ENCODE measurements at regions not wholly inside any gene's neighbourhood (a gene's known extent, or its start where the extent isn't known, plus 50 kb on each side); places are given as distances from the start of the nearest gene placed in this dataset.

DNA sequence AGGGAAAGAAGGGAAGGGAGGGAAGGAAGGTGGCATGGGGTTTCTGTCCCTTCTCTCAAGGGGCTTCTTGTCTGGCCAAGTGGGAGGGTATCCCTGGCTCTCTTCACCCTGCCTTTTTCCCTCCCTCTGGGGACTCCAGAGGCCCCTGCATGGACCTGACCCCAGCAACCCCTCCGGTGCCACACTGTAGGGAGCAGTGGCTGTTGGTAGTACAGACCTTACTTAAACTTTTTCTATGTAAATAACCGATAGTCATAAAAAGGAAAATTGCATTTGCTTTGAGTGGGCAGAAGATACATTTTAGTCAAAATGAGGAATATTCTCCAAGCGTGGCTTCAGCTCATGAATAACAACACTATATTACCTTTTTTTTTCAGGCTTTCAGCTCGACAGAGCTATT, 1384.0 kb downstream of the BRD1 start:
- Histone ChIP-seq H3K4me3 (ENCODE audit: low read length) (no peak overlapping the region), H3K4me2 (ENCODE audit: low read length) (no peak overlapping the region), H4K20me1 (ENCODE audit: control insufficient read depth, insufficient read depth, low read depth, low read length) (no peaks in the 10 kb centered on the region), H3K9me3 (ENCODE audit: control insufficient read depth, insufficient read depth, low read length) (0 out of 2 replicates have a peak, but pooled peaks cover 2% of the 10 kb centered on the region), H3F3A (ENCODE audit: control insufficient read depth, insufficient read depth) (no peaks in the 10 kb centered on the region), H3K9me2 (replicated peaks; ENCODE audit: control insufficient read depth, low read length) (no peaks in the 10 kb centered on the region), H3K27ac (ENCODE audit: low read depth, low read length) (no peak overlapping the region), H3K36me3 (ENCODE audit: control insufficient read depth, low read length) (no peaks in the 10 kb centered on the region), H3K4me1 (ENCODE audit: control insufficient read depth, low read length) (peaks cover 19% of the 10 kb centered on the region), H3K79me2 (ENCODE audit: control insufficient read depth, low read length) (no peaks in the 10 kb centered on the region), H3K27me3 (ENCODE audit: control insufficient read depth, low read length) (no peaks in the 10 kb centered on the region)
- TF ChIP-seq EZH2phosphoT487 (IDR thresholded peaks at IDR 0.05; ENCODE audit: borderline replicate concordance, low read length) (no peak), CTCF (IDR thresholded peaks at IDR 0.05; ENCODE audit: low read depth, low read length, poor library complexity, severe bottlenecking) (no peak)

DNA sequence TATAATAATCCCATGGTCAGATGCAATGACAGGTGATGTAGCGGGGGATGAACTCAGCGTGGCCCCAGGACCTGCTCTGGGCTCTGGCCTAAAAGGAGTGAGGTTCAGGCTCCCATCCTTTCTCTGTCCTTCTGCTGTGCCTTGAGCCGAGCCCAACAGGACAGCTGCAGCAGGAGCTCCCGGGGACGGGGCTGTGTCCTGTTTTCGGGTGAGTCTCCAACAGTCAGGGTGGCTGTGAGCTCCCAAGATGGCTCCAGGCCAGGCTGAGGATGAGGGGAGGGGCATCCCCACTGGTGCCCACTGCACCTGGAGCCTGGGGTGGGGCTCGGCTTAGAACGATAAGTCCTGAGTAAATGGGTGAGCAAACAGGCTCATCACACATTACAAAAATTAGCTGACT, 1385.0 kb downstream of the BRD1 start:
- TF ChIP-seq CTCF (IDR thresholded peaks at IDR 0.05; ENCODE audit: low read depth, low read length, poor library complexity, severe bottlenecking) (no peak), EZH2phosphoT487 (IDR thresholded peaks at IDR 0.05; ENCODE audit: borderline replicate concordance, low read length) (no peak)
- Histone ChIP-seq H3K9me3 (ENCODE audit: control insufficient read depth, insufficient read depth, low read length) (no peaks in the 10 kb centered on the region), H3K27ac (ENCODE audit: low read depth, low read length) (no peak overlapping the region), H3K4me1 (ENCODE audit: control insufficient read depth, low read length) (peaks cover 19% of the 10 kb centered on the region), H3K4me3 (ENCODE audit: low read length) (no peak overlapping the region), H3K9me2 (replicated peaks; ENCODE audit: control insufficient read depth, low read length) (no peaks in the 10 kb centered on the region), H4K20me1 (ENCODE audit: control insufficient read depth, insufficient read depth, low read depth, low read length) (no peaks in the 10 kb centered on the region), H3K4me2 (ENCODE audit: low read length) (no peak overlapping the region), H3K27me3 (ENCODE audit: control insufficient read depth, low read length) (no peaks in the 10 kb centered on the region), H3K79me2 (ENCODE audit: control insufficient read depth, low read length) (no peaks in the 10 kb centered on the region), H3F3A (ENCODE audit: control insufficient read depth, insufficient read depth) (no peaks in the 10 kb centered on the region), H3K36me3 (ENCODE audit: control insufficient read depth, low read length) (no peaks in the 10 kb centered on the region)

- no peaks in the 10 kb centered on the region for H4K20me1 ChIP-seq (ENCODE audit: control insufficient read depth, insufficient read depth, low read depth, low read length)
- no peaks in the 10 kb centered on the region for H3K9me3 ChIP-seq (ENCODE audit: control insufficient read depth, insufficient read depth, low read length)
Observed at GRCh38 chr22:48441553-48441850, 1386.2 kb downstream of the BRD1 start.

More at GRCh38 chr22:48441553-48441850, 1386.2 kb downstream of the BRD1 start:
- Histone ChIP-seq H3K36me3 (ENCODE audit: control insufficient read depth, low read length) (no peaks in the 10 kb centered on the region), H3K79me2 (ENCODE audit: control insufficient read depth, low read length) (no peaks in the 10 kb centered on the region), H3K4me1 (ENCODE audit: control insufficient read depth, low read length) (peaks cover 19% of the 10 kb centered on the region), H3K9me2 (replicated peaks; ENCODE audit: control insufficient read depth, low read length) (no peaks in the 10 kb centered on the region), H3K27me3 (ENCODE audit: control insufficient read depth, low read length) (no peaks in the 10 kb centered on the region), H3K4me3 (ENCODE audit: low read length) (no peak overlapping the region), H3K27ac (ENCODE audit: low read depth, low read length) (no peak overlapping the region), H3F3A (ENCODE audit: control insufficient read depth, insufficient read depth) (no peaks in the 10 kb centered on the region), H3K4me2 (ENCODE audit: low read length) (no peak overlapping the region)
- TF ChIP-seq CTCF (IDR thresholded peaks at IDR 0.05; ENCODE audit: low read depth, low read length, poor library complexity, severe bottlenecking): no peak
- no peak for TF ChIP-seq EZH2phosphoT487 (IDR thresholded peaks at IDR 0.05; ENCODE audit: borderline replicate concordance, low read length)
